HEK293T (cell line): ENCODE measurements at regions not wholly inside any gene's neighbourhood (a gene's known extent, or its start where the extent isn't known, plus 50 kb on each side); places are given as distances from the start of the nearest gene placed in this dataset.

Experiments used
- BHLHE40 ChIP-seq: fragments of 450-650 bp; IDR thresholded peaks from 2 replicates; pipeline ENCODE4 v1.6.1; 2016; ENCODE audit warnings: mild to moderate bottlenecking, moderate library complexity, borderline replicate concordance
- ELF4 ChIP-seq: fragments of 450-650 bp; IDR thresholded peaks from 2 replicates; pipeline ENCODE4 v1.6.1; 2017; ENCODE audit warnings: antibody characterized with exemption
- LEF1 ChIP-seq: fragments of 450-650 bp; IDR thresholded peaks from 2 replicates; pipeline ENCODE4 v1.6.1; 2017; ENCODE audit warnings: mild to moderate bottlenecking, borderline replicate concordance
- SP1 ChIP-seq: fragments of 450-650 bp; IDR thresholded peaks from 2 replicates; pipeline ENCODE4 v1.6.1; 2017
- ZNF384 ChIP-seq: fragments of 450-650 bp; IDR thresholded peaks from 2 replicates; pipeline ENCODE4 v1.6.1; 2016

DNA sequence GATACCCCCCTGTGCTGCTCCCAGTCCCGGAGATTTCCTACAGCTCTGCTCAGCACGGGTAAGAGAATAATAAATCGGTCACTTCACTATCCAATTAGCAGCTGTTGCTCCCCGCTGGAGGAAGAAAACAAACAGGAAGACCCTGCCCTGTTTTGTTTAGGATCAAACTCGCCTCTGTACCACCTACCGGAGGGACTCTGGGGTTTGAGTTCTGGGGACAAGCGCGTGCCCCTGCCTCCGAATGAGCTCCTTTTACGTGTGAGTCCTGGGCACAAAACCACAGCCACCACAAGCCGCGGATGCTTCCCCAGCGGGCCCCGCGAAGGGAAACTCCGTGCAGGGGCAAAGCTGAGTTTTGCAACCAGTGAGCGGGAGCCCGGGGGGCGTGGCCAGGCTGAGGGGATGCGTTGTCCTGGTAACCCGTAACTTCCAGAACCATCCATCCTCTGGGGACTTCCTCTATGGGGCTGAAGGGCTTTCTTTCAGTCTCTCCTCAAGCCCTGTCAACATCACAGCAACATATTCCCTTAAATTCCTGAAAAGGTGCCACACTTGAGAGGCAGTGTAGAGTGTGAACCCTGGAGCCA is 315.7 kb upstream of the PROK2 start:
- no peak for TF ChIP-seq ELF4
- no peak for TF ChIP-seq SP1
- no peak for TF ChIP-seq ZNF384
- TF ChIP-seq LEF1 = no peak
- no peak for TF ChIP-seq BHLHE40
